ENCODE measurements at regions not wholly inside any gene's neighbourhood (a gene's known extent, or its start where the extent isn't known, plus 50 kb on each side); places are given as distances from the start of the nearest gene placed in this dataset.
"Not testable (repeated sequence)": the region's sequence is repeated elsewhere in the genome, so short reads cannot be mapped to it uniquely, and the experiment has no call there.

DNA sequence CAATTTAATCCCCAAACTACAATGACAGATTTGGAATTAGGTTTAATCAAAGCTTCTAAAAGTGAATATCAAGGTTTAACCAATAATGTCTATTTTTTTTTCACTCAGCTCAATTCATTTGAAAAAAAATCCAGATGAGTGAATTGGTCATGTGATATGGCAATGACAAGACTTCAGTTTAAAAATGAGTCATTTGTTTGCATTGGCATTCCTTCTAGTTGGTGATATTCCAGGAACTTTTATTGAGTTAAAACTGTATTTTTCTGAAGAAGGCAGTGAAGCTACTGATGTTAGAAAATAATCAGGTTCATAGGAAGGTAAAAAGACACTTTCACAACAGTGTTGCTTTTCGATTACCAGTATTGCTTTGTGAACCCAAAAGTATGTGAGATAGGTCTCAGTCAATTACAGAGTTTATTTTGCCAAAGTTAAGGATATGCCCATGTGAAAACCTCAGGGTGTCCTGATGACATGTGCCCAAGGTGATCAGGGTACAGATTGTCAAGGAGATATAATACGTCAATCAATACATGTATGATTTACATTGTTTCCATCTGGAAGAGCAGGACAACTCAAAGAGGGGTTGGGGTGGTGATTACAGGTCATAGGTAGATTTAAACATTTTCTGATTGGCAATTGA lies 1214.9 kb downstream of the GALC start:
- Histone ChIP-seq H3K4me1 (ENCODE audit: control insufficient read depth in 2 of 2, insufficient read depth in 2 of 2, low read length in 2 of 2) (no peaks in the 10 kb centered on the region), H3K27ac (ENCODE audit: low read depth in 1 of 2, low read length in 1 of 2) (no peak overlapping the region), H3K27me3 (ENCODE audit: control insufficient read depth in 2 of 2, insufficient read depth in 1 of 2, low read length in 1 of 2) (no peaks in the 10 kb centered on the region), H3K36me3 (ENCODE audit: control insufficient read depth in 2 of 2, insufficient read depth in 2 of 2, low read length in 1 of 2) (no peaks in the 10 kb centered on the region), H3K9me3 (ENCODE audit: control insufficient read depth in 2 of 2, insufficient read depth in 1 of 2, low read length in 1 of 2) (no peaks in the 10 kb centered on the region), H3K4me3 (ENCODE audit: low read length in 2 of 2) (no peak overlapping the region)
- 92% methylated on average over 2 of the region's 2 CpGs for WGBS
- DNase-seq (ENCODE audit: low read depth in 6 of 9, low spot score in 9 of 9), result no peak

DNA sequence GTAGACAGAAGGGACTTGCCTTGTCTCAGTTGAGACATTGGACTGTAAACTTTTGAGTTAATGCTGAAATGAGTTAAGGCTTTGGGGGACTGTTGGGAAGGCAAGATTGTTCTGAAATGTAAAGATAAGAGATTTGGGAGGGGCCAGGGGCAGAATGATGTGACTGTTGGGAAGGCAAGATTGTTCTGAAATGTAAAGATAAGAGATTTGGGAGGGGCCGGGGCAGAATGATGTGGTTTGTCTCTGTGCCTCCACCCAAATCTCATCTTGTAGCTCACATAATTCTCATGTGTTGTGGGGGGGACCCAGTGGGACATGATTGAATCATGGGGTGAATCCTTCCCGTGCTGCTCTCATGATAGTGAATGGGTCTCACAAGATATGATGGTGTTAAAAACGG lies 1217.1 kb downstream of the GALC start:
- not testable (repeated sequence) for H3K27ac ChIP-seq (ENCODE audit: low read depth in 1 of 2, low read length in 1 of 2); H3K4me3 ChIP-seq (ENCODE audit: low read length in 2 of 2); H3K36me3 ChIP-seq (ENCODE audit: control insufficient read depth in 2 of 2, insufficient read depth in 2 of 2, low read length in 1 of 2); DNase-seq (ENCODE audit: low read depth in 6 of 9, low spot score in 9 of 9); H3K27me3 ChIP-seq (ENCODE audit: control insufficient read depth in 2 of 2, insufficient read depth in 1 of 2, low read length in 1 of 2); H3K9me3 ChIP-seq (ENCODE audit: control insufficient read depth in 2 of 2, insufficient read depth in 1 of 2, low read length in 1 of 2); H3K4me1 ChIP-seq (ENCODE audit: control insufficient read depth in 2 of 2, insufficient read depth in 2 of 2, low read length in 2 of 2)
- 90% methylated on average over 3 of the region's 3 CpGs for WGBS

DNA sequence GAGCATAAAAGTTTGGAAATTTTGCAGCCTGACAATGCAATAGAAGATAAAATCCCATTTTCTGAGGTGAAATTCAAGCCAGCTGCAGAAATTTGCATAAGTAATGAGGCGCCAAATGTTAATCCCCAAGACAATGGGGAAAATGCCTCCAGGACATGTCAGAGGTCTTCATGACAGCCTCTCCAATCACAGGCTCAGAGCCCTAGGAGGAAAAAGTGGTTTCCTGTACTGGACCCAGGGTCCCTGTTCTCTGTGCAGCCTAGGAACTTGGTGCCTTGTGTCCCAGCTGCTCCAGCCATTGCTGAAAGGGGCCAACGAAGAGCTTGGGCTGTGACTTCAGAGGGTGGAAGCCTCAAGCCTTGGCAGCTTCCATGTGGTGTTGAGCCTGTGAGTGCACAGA lies 1218.1 kb downstream of the GALC start:
- 67% methylated on average over 2 of the region's 2 CpGs for WGBS

DNA sequence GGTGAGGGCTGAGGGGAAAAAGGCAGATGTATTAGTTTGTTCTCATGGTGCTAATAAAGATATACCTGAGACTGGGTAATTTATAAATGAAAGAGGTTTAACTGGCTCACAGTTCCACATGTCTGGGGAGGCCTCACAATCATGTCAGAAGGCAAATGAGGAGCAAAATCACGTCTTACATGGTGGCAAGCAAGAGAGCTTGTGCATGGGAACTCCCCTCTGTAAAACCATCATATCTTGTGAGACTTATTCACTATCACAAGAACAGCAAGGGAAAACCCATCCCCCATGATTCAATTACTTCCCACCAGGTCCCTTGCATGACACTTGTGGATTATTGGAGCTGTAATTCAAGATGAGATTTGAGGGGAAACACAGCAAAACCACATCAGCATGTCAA lies 1220.9 kb downstream of the GALC start:
- no peak overlapping the region for H3K4me3 ChIP-seq (ENCODE audit: low read length in 2 of 2)
- H3K36me3 ChIP-seq (ENCODE audit: control insufficient read depth in 2 of 2, insufficient read depth in 2 of 2, low read length in 1 of 2), result no peaks in the 10 kb centered on the region
- H3K4me1 ChIP-seq (ENCODE audit: control insufficient read depth in 2 of 2, insufficient read depth in 2 of 2, low read length in 2 of 2), result no peaks in the 10 kb centered on the region
- no peaks in the 10 kb centered on the region for H3K27me3 ChIP-seq (ENCODE audit: control insufficient read depth in 2 of 2, insufficient read depth in 1 of 2, low read length in 1 of 2)
- no peak for DNase-seq (ENCODE audit: low read depth in 6 of 9, low spot score in 9 of 9)
- WGBS, result 68% methylated on average over 1 of the region's 1 CpG
- H3K27ac ChIP-seq (ENCODE audit: low read depth in 1 of 2, low read length in 1 of 2), result no peak overlapping the region
- H3K9me3 ChIP-seq (ENCODE audit: control insufficient read depth in 2 of 2, insufficient read depth in 1 of 2, low read length in 1 of 2), result no peaks in the 10 kb centered on the region

More for the DNA sequence above, 1218.1 kb downstream of the GALC start:
- no peaks in the 10 kb centered on the region for H3K4me1 ChIP-seq (ENCODE audit: control insufficient read depth in 2 of 2, insufficient read depth in 2 of 2, low read length in 2 of 2)
- no peak overlapping the region for H3K4me3 ChIP-seq (ENCODE audit: low read length in 2 of 2)
- no peaks in the 10 kb centered on the region for H3K36me3 ChIP-seq (ENCODE audit: control insufficient read depth in 2 of 2, insufficient read depth in 2 of 2, low read length in 1 of 2)
- no peak overlapping the region for H3K27ac ChIP-seq (ENCODE audit: low read depth in 1 of 2, low read length in 1 of 2)
- no peak for DNase-seq (ENCODE audit: low read depth in 6 of 9, low spot score in 9 of 9)
- H3K9me3 ChIP-seq (ENCODE audit: control insufficient read depth in 2 of 2, insufficient read depth in 1 of 2, low read length in 1 of 2), result no peaks in the 10 kb centered on the region
- no peaks in the 10 kb centered on the region for H3K27me3 ChIP-seq (ENCODE audit: control insufficient read depth in 2 of 2, insufficient read depth in 1 of 2, low read length in 1 of 2)

DNA sequence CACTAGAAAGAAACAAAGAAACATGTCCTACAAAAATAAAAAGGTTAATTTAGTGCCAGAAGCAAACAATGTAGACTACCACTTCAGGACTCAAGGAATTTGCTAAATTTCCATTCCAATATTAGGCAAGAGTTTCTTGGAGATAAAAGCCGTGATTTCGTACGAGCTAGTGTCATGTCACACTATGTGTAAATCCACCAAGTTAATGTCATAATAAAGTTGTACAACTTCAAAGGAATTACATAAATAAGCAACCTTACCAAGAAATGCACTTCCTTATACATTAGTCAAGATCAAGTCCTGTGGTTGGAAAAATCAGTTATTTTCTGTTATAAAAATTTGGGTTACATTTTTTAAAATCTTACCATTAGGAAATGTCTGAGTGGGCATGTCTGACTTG lies 1222.8 kb downstream of the GALC start:
- DNase-seq (ENCODE audit: low read depth in 6 of 9, low spot score in 9 of 9), result no peak
- Histone ChIP-seq H3K27ac (ENCODE audit: low read depth in 1 of 2, low read length in 1 of 2) (no peak overlapping the region), H3K27me3 (ENCODE audit: control insufficient read depth in 2 of 2, insufficient read depth in 1 of 2, low read length in 1 of 2) (no peaks in the 10 kb centered on the region), H3K4me1 (ENCODE audit: control insufficient read depth in 2 of 2, insufficient read depth in 2 of 2, low read length in 2 of 2) (no peaks in the 10 kb centered on the region), H3K4me3 (ENCODE audit: low read length in 2 of 2) (no peak overlapping the region), H3K9me3 (ENCODE audit: control insufficient read depth in 2 of 2, insufficient read depth in 1 of 2, low read length in 1 of 2) (no peaks in the 10 kb centered on the region), H3K36me3 (ENCODE audit: control insufficient read depth in 2 of 2, insufficient read depth in 2 of 2, low read length in 1 of 2) (no peaks in the 10 kb centered on the region)
- WGBS, result 97% methylated on average over 3 of the region's 3 CpGs

DNA sequence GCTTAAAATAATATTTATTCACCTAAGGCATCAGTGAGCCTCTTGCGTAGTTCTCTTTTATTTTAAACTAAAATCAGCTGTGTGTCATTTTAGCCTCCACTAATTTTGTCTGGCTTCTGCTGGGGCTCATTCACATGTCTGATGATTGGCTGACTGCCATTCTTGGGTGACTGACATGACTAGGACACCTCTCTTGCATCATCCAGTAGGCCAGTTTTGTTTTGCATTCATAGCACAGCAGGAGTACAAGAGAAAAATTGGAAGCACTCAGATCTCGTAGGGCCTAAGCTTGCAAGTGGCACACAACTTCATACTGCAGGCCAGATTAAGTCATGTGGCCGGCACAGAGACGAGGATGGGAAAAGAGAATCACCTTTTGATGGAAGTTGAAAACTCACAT lies 1226.5 kb downstream of the GALC start:
- DNase-seq (ENCODE audit: low read depth in 6 of 9, low spot score in 9 of 9), result no peak
- H3K4me1 ChIP-seq (ENCODE audit: control insufficient read depth in 2 of 2, insufficient read depth in 2 of 2, low read length in 2 of 2), result no peaks in the 10 kb centered on the region
- no peaks in the 10 kb centered on the region for H3K36me3 ChIP-seq (ENCODE audit: control insufficient read depth in 2 of 2, insufficient read depth in 2 of 2, low read length in 1 of 2)
- H3K27me3 ChIP-seq (ENCODE audit: control insufficient read depth in 2 of 2, insufficient read depth in 1 of 2, low read length in 1 of 2), result no peaks in the 10 kb centered on the region
- WGBS, result 90% methylated on average over 4 of the region's 4 CpGs
- no peak overlapping the region for H3K27ac ChIP-seq (ENCODE audit: low read depth in 1 of 2, low read length in 1 of 2)
- H3K9me3 ChIP-seq (ENCODE audit: control insufficient read depth in 2 of 2, insufficient read depth in 1 of 2, low read length in 1 of 2), result no peaks in the 10 kb centered on the region
- H3K4me3 ChIP-seq (ENCODE audit: low read length in 2 of 2), result no peak overlapping the region

DNA sequence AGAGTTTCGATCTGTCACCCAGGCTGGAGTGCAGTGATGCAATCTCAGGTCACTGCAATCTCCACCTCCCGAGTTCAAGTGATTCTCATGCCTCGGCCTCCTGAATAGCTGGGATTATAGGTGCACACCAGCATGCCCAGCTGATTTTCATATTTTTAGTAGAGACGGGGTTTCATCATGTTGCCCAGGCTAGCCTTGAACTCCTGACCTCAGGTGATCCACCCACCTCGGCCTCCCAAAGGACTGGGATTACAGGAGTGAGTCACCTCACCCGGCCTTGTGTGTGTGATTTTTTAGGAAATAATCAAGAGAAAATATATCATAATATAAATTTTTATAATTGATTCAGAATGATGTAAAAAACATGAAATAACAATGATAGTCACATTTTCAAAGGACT lies 1231.4 kb downstream of the GALC start:
- no peak for DNase-seq (ENCODE audit: low read depth in 6 of 9, low spot score in 9 of 9)
- Histone ChIP-seq H3K4me1 (ENCODE audit: control insufficient read depth in 2 of 2, insufficient read depth in 2 of 2, low read length in 2 of 2) (no peaks in the 10 kb centered on the region), H3K36me3 (ENCODE audit: control insufficient read depth in 2 of 2, insufficient read depth in 2 of 2, low read length in 1 of 2) (no peaks in the 10 kb centered on the region), H3K9me3 (ENCODE audit: control insufficient read depth in 2 of 2, insufficient read depth in 1 of 2, low read length in 1 of 2) (no peaks in the 10 kb centered on the region), H3K27me3 (ENCODE audit: control insufficient read depth in 2 of 2, insufficient read depth in 1 of 2, low read length in 1 of 2) (no peaks in the 10 kb centered on the region), H3K4me3 (ENCODE audit: low read length in 2 of 2) (no peak overlapping the region), H3K27ac (ENCODE audit: low read depth in 1 of 2, low read length in 1 of 2) (no peak overlapping the region)
- WGBS, result 94% methylated on average over 6 of the region's 6 CpGs

DNA sequence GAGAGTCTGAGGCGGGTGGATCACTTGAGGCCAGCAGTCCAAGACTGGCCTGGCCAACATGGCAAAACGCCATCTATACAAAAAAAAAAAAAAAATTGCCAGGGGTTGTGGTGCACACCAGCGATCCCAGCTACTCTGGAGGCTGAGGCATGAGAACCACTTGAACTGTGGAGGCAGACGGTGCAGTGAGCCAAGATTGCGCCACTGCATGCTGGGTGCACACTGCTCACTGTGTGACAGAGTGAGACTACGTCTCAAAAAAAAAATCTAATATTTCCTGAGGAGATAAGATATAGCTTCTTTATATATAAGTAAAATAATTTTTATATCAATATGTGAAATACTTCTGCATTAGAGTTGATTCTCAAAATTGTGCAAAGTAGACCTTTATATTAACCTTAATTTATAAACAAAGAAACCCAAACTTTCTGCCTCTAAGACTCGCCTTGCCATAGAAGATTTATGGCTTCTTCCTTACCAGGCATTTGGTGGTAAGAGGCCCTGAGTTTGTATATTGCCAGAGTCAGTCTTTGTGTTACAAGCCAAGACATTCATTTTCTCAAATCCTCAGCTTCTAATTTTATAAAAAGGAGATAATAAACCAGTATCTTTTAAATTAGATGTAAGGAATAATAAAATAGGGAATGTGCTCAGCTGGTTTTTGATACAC lies 1226.7 kb downstream of the FLRT2 start:
- no peak overlapping the region for H3K27ac ChIP-seq (ENCODE audit: low read depth in 1 of 2, low read length in 1 of 2)
- DNase-seq (ENCODE audit: low read depth in 6 of 9, low spot score in 9 of 9), result no peak
- H3K27me3 ChIP-seq (ENCODE audit: control insufficient read depth in 2 of 2, insufficient read depth in 1 of 2, low read length in 1 of 2), result no peaks in the 10 kb centered on the region
- H3K4me3 ChIP-seq (ENCODE audit: low read length in 2 of 2), result no peak overlapping the region
- H3K36me3 ChIP-seq (ENCODE audit: control insufficient read depth in 2 of 2, insufficient read depth in 2 of 2, low read length in 1 of 2), result no peaks in the 10 kb centered on the region
- no peaks in the 10 kb centered on the region for H3K9me3 ChIP-seq (ENCODE audit: control insufficient read depth in 2 of 2, insufficient read depth in 1 of 2, low read length in 1 of 2)
- WGBS, result 81% methylated on average over 7 of the region's 7 CpGs
- no peaks in the 10 kb centered on the region for H3K4me1 ChIP-seq (ENCODE audit: control insufficient read depth in 2 of 2, insufficient read depth in 2 of 2, low read length in 2 of 2)

DNA sequence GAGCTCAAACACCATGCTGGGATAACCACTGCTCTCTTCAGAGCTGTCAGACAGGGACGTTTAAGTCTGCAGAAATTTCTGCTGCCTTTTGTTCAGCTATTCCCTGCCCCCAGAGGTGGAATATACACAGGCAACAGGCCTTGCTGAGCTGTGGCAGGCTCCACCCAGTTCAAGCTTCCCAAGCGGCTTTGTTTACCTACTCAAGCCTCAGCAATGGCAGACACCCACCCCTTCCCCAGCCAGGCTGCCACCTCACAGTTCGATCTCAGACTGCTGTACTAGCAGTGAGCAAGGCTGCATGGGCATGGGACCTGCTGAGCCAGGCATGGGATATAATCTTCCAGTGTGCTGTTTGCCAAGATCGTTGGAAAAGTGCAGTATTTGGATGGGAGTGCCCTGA lies 1220.5 kb downstream of the FLRT2 start:
- 86% methylated on average over 4 of the region's 4 CpGs for WGBS
- H3K4me1 ChIP-seq (ENCODE audit: control insufficient read depth in 2 of 2, insufficient read depth in 2 of 2, low read length in 2 of 2), result not testable (repeated sequence)

More for the DNA sequence above, 1220.5 kb downstream of the FLRT2 start:
- not testable (repeated sequence) for H3K36me3 ChIP-seq (ENCODE audit: control insufficient read depth in 2 of 2, insufficient read depth in 2 of 2, low read length in 1 of 2); H3K27ac ChIP-seq (ENCODE audit: low read depth in 1 of 2, low read length in 1 of 2); H3K4me3 ChIP-seq (ENCODE audit: low read length in 2 of 2); H3K27me3 ChIP-seq (ENCODE audit: control insufficient read depth in 2 of 2, insufficient read depth in 1 of 2, low read length in 1 of 2); DNase-seq (ENCODE audit: low read depth in 6 of 9, low spot score in 9 of 9); H3K9me3 ChIP-seq (ENCODE audit: control insufficient read depth in 2 of 2, insufficient read depth in 1 of 2, low read length in 1 of 2)

Data from thymus (tissue), 11 donors.